ENCODE measurements at regions not wholly inside any gene's neighbourhood (a gene's known extent, or its start where the extent isn't known, plus 50 kb on each side); places are given as distances from the start of the nearest gene placed in this dataset.

DNA sequence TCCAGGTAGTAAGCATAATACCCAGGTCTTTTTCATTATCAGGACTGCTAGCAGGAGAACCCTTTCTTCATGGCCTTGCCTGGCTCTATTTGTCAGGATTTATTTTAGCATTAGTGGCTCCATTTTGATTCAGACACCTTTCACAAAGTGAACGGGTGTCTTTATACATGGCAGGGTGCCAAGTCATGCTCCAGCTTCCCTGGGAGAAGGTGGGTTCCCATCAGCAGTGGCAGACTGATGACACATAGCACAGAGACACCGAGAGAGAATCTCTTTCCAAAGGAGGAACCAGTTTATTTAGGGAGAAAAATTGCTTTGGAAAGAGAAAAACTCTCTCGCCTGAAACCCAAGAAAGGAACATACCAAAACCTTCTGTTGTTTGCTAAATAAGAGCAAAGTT, 135.3 kb upstream of the TMTC4 start:
- TF ChIP-seq, protein P1, sequence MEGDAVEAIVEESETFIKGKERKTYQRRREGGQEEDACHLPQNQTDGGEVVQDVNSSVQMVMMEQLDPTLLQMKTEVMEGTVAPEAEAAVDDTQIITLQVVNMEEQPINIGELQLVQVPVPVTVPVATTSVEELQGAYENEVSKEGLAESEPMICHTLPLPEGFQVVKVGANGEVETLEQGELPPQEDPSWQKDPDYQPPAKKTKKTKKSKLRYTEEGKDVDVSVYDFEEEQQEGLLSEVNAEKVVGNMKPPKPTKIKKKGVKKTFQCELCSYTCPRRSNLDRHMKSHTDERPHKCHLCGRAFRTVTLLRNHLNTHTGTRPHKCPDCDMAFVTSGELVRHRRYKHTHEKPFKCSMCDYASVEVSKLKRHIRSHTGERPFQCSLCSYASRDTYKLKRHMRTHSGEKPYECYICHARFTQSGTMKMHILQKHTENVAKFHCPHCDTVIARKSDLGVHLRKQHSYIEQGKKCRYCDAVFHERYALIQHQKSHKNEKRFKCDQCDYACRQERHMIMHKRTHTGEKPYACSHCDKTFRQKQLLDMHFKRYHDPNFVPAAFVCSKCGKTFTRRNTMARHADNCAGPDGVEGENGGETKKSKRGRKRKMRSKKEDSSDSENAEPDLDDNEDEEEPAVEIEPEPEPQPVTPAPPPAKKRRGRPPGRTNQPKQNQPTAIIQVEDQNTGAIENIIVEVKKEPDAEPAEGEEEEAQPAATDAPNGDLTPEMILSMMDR (conservative IDR thresholded peaks at IDR 0.05; ENCODE audit: low read length) = no peak
- TF ChIP-seq EZH2phosphoT487 (IDR thresholded peaks at IDR 0.05; ENCODE audit: borderline replicate concordance, low read depth, low read length) = no peak

Measured in OCI-LY7 (cell line).